HCT116 (cell line): ENCODE measurements at regions not wholly inside any gene's neighbourhood (a gene's known extent, or its start where the extent isn't known, plus 50 kb on each side); places are given as distances from the start of the nearest gene placed in this dataset.

Experiments
- ATAC-seq: fragments of 200-7000 bp; cut with Tn5 transposase; 2 replicates; pipeline ENCODE4 v1.9.1; 2020; ENCODE audit warnings: mild to moderate bottlenecking, moderate library complexity
- BruUV-seq: library from RNA; stranded (reverse); fragments of 400-500 nt; replicated peaks from 2 replicates; lab custom pipeline; 2021; lab: Mats Ljungman, UMichigan
- CTCF ChIA-PET: fragments of 300-600 bp; sonication (Branson Sonifier 250); formaldehyde crosslinking; loops from one replicate; lab custom pipeline; 2021; ENCODE audit warnings: antibody characterized with exemption; lab: Charles Lee
- POLR2A ChIA-PET: fragments of 300-600, 350-600 bp; sonication (Branson Sonifier 250); formaldehyde crosslinking; loops from one replicate; lab custom pipeline; 2021; ENCODE audit warnings: antibody characterized with exemption; lab: Charles Lee
- RAD21 ChIA-PET, 2 experiments: fragments of 300-600 bp; sonication (Branson Sonifier 250); formaldehyde crosslinking; loops; one replicate each; lab custom pipeline; 2023; ENCODE audit warnings: low total read pairs in 2 of 2; ENCODE audit not compliant: uncharacterized antibody in 2 of 2, unreplicated experiment in 2 of 2, low non-redundant PET in 1 of 2; lab: Charles Lee
- DNase-seq: peaks from one replicate; pipeline ENCODE4 v3.0.0-alpha.2; 2010; ENCODE audit warnings: low read depth, low spot score
- H2AFZ ChIP-seq: fragments of 200-600 bp; shearing (Covaris generic), sonication (generic); 2 replicates; pipeline ENCODE4 v1.6.1; 2017; ENCODE audit warnings: low read depth, mixed run types, mixed read lengths, antibody characterized with exemption, low read length; ENCODE audit not compliant: poor library complexity, severe bottlenecking
- H3K27ac ChIP-seq: 2 replicates; pipeline ENCODE4 v1.5.1; 2012; ENCODE audit warnings: low read depth, low read length
- H3K27me3 ChIP-seq: fragments of 200-600 bp; sonication (generic); 2 replicates; pipeline ENCODE4 v1.6.1; 2016; ENCODE audit warnings: mixed run types, low read length, mixed read lengths; ENCODE audit not compliant: insufficient read depth
- H3K36me3 ChIP-seq, 2 experiments: fragments of 200-500 bp in 1 of 2; fragments of 200-600 bp in 1 of 2; sonication (Bioruptor generic) in 1 of 2; sonication (generic) in 1 of 2; 2 replicates each; pipeline versions ENCODE4 v1.5.1 to v1.6.1; 2014 to 2016; ENCODE audit warnings: low read length in 2 of 2, inconsistent platforms in 1 of 2, mixed read lengths in 1 of 2, mixed run types in 1 of 2; ENCODE audit not compliant: insufficient read depth in 2 of 2, control insufficient read depth in 1 of 2
- H3K4me1 ChIP-seq, 2 experiments: fragments of 200-600 bp in 1 of 2; sonication (generic) in 1 of 2; 2 replicates each; pipeline versions ENCODE4 v1.5.1 to v1.6.1; 2012 to 2017; ENCODE audit warnings: low read length in 2 of 2, inconsistent platforms in 1 of 2, mild to moderate bottlenecking in 1 of 2, mixed read lengths in 1 of 2, mixed run types in 1 of 2, moderate library complexity in 1 of 2; ENCODE audit not compliant: insufficient read depth in 2 of 2, control insufficient read depth in 1 of 2
- H3K4me2 ChIP-seq: fragments of 200-600 bp; sonication (generic); 2 replicates; pipeline ENCODE4 v1.6.1; 2017; ENCODE audit warnings: mixed run types, low read length, mixed read lengths
- H3K4me3 ChIP-seq, 2 experiments: fragments of 200-600 bp in 1 of 2; sonication (generic) in 1 of 2; replicated peaks in 1 of 2; 2 replicates each; pipeline ENCODE4 v1.5.1; 2011 to 2016; ENCODE audit warnings: low read length in 2 of 2, control low read depth in 1 of 2, low read depth in 1 of 2, mild to moderate bottlenecking in 1 of 2, mixed read lengths in 1 of 2, mixed run types in 1 of 2
- H3K79me2 ChIP-seq: fragments of 200-600 bp; sonication (generic); 2 replicates; pipeline ENCODE4 v1.6.1; 2017; ENCODE audit warnings: mild to moderate bottlenecking, mixed run types, low read length, moderate library complexity, mixed read lengths; ENCODE audit not compliant: insufficient read depth
- H3K9ac ChIP-seq: fragments of 200-600 bp; sonication (generic); 2 replicates; pipeline ENCODE4 v1.6.1; 2016; ENCODE audit warnings: low read length, mixed read lengths
- H3K9me2 ChIP-seq: fragments of 200-600 bp; sonication (generic), shearing (Covaris generic); 2 replicates; pipeline ENCODE4 v1.6.1; 2017; ENCODE audit warnings: mixed run types, mild to moderate bottlenecking, moderate library complexity; ENCODE audit not compliant: insufficient read depth
- H3K9me3 ChIP-seq, 2 experiments: fragments of 200-500 bp in 1 of 2; fragments of 200-600 bp in 1 of 2; sonication (Bioruptor generic) in 1 of 2; sonication (generic) in 1 of 2; 2 replicates each; pipeline ENCODE4 v1.6.1; 2014 to 2017; ENCODE audit warnings: low read length in 2 of 2, mixed read lengths in 2 of 2, inconsistent platforms in 1 of 2, low read depth in 1 of 2, mild to moderate bottlenecking in 1 of 2, mixed run types in 1 of 2, moderate library complexity in 1 of 2; ENCODE audit not compliant: control insufficient read depth in 1 of 2, insufficient read depth in 1 of 2
- H4K20me1 ChIP-seq: fragments of 200-600 bp; sonication (generic), shearing (Covaris generic); 2 replicates; pipeline ENCODE4 v1.6.1; 2017; ENCODE audit warnings: mixed run types, mild to moderate bottlenecking, moderate library complexity; ENCODE audit not compliant: insufficient read depth
- CTCF ChIP-seq, 3 experiments: fragments of 200-600 bp in 1 of 3; sonication (generic) in 1 of 3; IDR thresholded peaks in 2 of 3; conservative IDR thresholded peaks in 1 of 3; 2 replicates each; pipeline ENCODE4 v1.5.1; 2012 to 2017; ENCODE audit warnings: low read depth in 2 of 3, low read length in 2 of 3, antibody characterized with exemption in 1 of 3, borderline replicate concordance in 1 of 3, control low read depth in 1 of 3, mild to moderate bottlenecking in 1 of 3, mixed read lengths in 1 of 3, mixed run types in 1 of 3, moderate library complexity in 1 of 3; ENCODE audit not compliant: insufficient read depth in 1 of 3
- EGR1 ChIP-seq: IDR thresholded peaks from 2 replicates; pipeline ENCODE4 v1.6.1; 2012; ENCODE audit warnings: low read depth
- ELF1 ChIP-seq: IDR thresholded peaks from 2 replicates; pipeline ENCODE4 v1.6.1; 2012; ENCODE audit warnings: low read depth, borderline replicate concordance
- EZH2 ChIP-seq: fragments of 200-600 bp; sonication (generic); IDR thresholded peaks from 2 replicates; pipeline ENCODE4 v1.6.1; 2017; ENCODE audit warnings: antibody characterized with exemption, mixed run types
- FOSL1 ChIP-seq: IDR thresholded peaks from 2 replicates; pipeline ENCODE4 v1.6.1; 2012; ENCODE audit warnings: low read depth
- JUND ChIP-seq: IDR thresholded peaks from 2 replicates; pipeline ENCODE4 v1.6.1; 2012
- MAX ChIP-seq: IDR thresholded peaks from 2 replicates; pipeline ENCODE4 v1.6.1; 2012
- RAD21 ChIP-seq: IDR thresholded peaks from 2 replicates; pipeline ENCODE4 v1.6.1; 2012; ENCODE audit warnings: low read depth, mild to moderate bottlenecking
- SIN3A ChIP-seq: IDR thresholded peaks from 2 replicates; pipeline ENCODE4 v1.6.1; 2012; ENCODE audit warnings: low read depth
- SRF ChIP-seq: IDR thresholded peaks from 2 replicates; pipeline ENCODE4 v1.6.1; 2012; ENCODE audit warnings: low read depth
- YY1 ChIP-seq: IDR thresholded peaks from 2 replicates; pipeline ENCODE4 v1.6.1; 2011; ENCODE audit warnings: low read length, low read depth, moderate library complexity, mild to moderate bottlenecking; ENCODE audit not compliant: insufficient replicate concordance; ENCODE audit errors: extremely low read depth
- ZBTB33 ChIP-seq: IDR thresholded peaks from 2 replicates; pipeline ENCODE4 v1.6.1; 2011; ENCODE audit warnings: mild to moderate bottlenecking, low read length, moderate library complexity; ENCODE audit not compliant: insufficient replicate concordance; ENCODE audit errors: extremely low read depth
- ZNF274 ChIP-seq: fragments of 200-500 bp; sonication (Bioruptor generic); IDR thresholded peaks from 2 replicates; pipeline ENCODE4 v1.6.1; 2014; ENCODE audit warnings: mild to moderate bottlenecking, low read depth, low read length, inconsistent platforms
- intact Hi-C: fragments of 100-400 bp; cut with micrococcal nuclease; formaldehyde crosslinking; loops from 2 replicates; pipeline ENCODE4 v1.10.0; 2022

- RAD21 ChIA-PET = no interaction called here
- no peaks in the 10 kb centered on the region for H3K9me3 ChIP-seq
- CTCF ChIA-PET = interaction anchor here (2.9 kb wide), 1 partner anchor 11 kb away, joined by 10 read pairs; no protein-coding TSS in a partner anchor
- no peak overlapping the region for H2AFZ ChIP-seq
- POLR2A ChIA-PET = no interaction called here
- TF ChIP-seq CTCF (IDR thresholded peaks at IDR 0.05 in 2 of 3, conservative IDR thresholded peaks at IDR 0.05 in 1 of 3; ENCODE audit: borderline replicate concordance in 1 of 3, insufficient read depth in 1 of 3, low read depth in 2 of 3, low read length in 2 of 3) = no peak
- TF ChIP-seq JUND = no peak
- no peak for TF ChIP-seq ZNF274
- TF ChIP-seq SIN3A = no peak
- TF ChIP-seq ELF1 = no peak
- TF ChIP-seq EGR1 = no peak
- TF ChIP-seq FOSL1 = no peak
- no peak for TF ChIP-seq RAD21
- TF ChIP-seq EZH2 = no peak
- TF ChIP-seq MAX = no peak
- TF ChIP-seq SRF = no peak
- TF ChIP-seq ZBTB33 = no peak
- no peak for TF ChIP-seq YY1
- TF ChIP-seq, all 23 proteins: peak for 0
- peaks cover 0 to 26% of the 10 kb centered on the region in 2 experiments; a peak in 2 of 4 replicates for H3K4me1 ChIP-seq
- intact Hi-C loops = no loop called here
- H3K27me3 ChIP-seq = no peaks in the 10 kb centered on the region
- no peak overlapping the region for H3K27ac ChIP-seq
- H3K79me2 ChIP-seq = no peaks in the 10 kb centered on the region
- DNase-seq (no peak), ATAC-seq (no peak)
- no peaks in the 10 kb centered on the region for H4K20me1 ChIP-seq
- H3K9ac ChIP-seq = no peak overlapping the region
- H3K4me3 ChIP-seq = no peak overlapping the region
- H3K4me2 ChIP-seq = peak overlapping the region; percentile 21; the same call in 1 of the 2 replicates
- no peaks in the 10 kb centered on the region for H3K9me2 ChIP-seq
- H3K36me3 ChIP-seq = no peaks in the 10 kb centered on the region
- BruUV-seq = no TSS peak
These were observed 92.5 kb upstream of the ZNF366 start for GRCh38 chr5:72599519-72600370.
